SK-N-SH (cell line): ENCODE measurements at regions not wholly inside any gene's neighbourhood (a gene's known extent, or its start where the extent isn't known, plus 50 kb on each side); places are given as distances from the start of the nearest gene placed in this dataset.

Experiments used
- CTCF ChIA-PET: fragments of 300-600, 350-600 bp; formaldehyde crosslinking; extraction: SDS; loops from one replicate; lab custom pipeline; 2021; lab: Yijun Ruan, JAX
- POLR2A ChIA-PET: fragments of 350-600 bp; sonication (Branson Sonifier 250); formaldehyde crosslinking; extraction: SDS; loops from one replicate; lab custom pipeline; 2020; ENCODE audit warnings: antibody characterized with exemption, inconsistent platforms; lab: Yijun Ruan, JAX
- DNase-seq: peaks from one replicate; pipeline ENCODE4 v3.0.0; 2012
- H2AFZ ChIP-seq: fragments of 200-600 bp; sonication (generic); 2 replicates; pipeline ENCODE4 v1.8.1; 2016; ENCODE audit warnings: antibody characterized with exemption, mild to moderate bottlenecking, low read depth
- H3F3A ChIP-seq: fragments of 200-600 bp; sonication (generic); replicated peaks from 2 replicates; pipeline ENCODE3; 2016; ENCODE audit warnings: antibody characterized with exemption, mild to moderate bottlenecking; ENCODE audit not compliant: insufficient read depth
- H3K27ac ChIP-seq, 2 experiments: fragments of 200-500 bp in 1 of 2; fragments of 200-600 bp in 1 of 2; sonication (Bioruptor generic) in 1 of 2; sonication (generic), shearing (Covaris generic) in 1 of 2; 2 replicates each; pipeline versions ENCODE4 v1.5.1 to v1.6.1; 2014 to 2016; ENCODE audit warnings: low read depth in 2 of 2, inconsistent platforms in 1 of 2, low read length in 1 of 2, mild to moderate bottlenecking in 1 of 2, mixed read lengths in 1 of 2
- H3K27me3 ChIP-seq: fragments of 200-600 bp; sonication (generic), shearing (Covaris generic); 2 replicates; pipeline ENCODE4 v1.6.1; 2016; ENCODE audit warnings: mixed run types; ENCODE audit not compliant: insufficient read depth
- H3K36me3 ChIP-seq, 2 experiments: fragments of 200-500 bp in 1 of 2; fragments of 200-600 bp in 1 of 2; sonication (Bioruptor generic) in 1 of 2; sonication (generic) in 1 of 2; replicated peaks in 1 of 2; 2 replicates each; pipeline versions ENCODE3 to v1.5.1; 2014 to 2016; ENCODE audit warnings: low read length in 1 of 2, mild to moderate bottlenecking in 1 of 2; ENCODE audit not compliant: insufficient read depth in 2 of 2, control insufficient read depth in 1 of 2
- H3K4me1 ChIP-seq, 2 experiments: fragments of 200-500 bp in 1 of 2; fragments of 200-600 bp in 1 of 2; sonication (Bioruptor generic) in 1 of 2; sonication (generic), shearing (Covaris generic) in 1 of 2; 2 replicates each; pipeline versions ENCODE4 v1.5.1 to v1.6.1; 2014 to 2016; ENCODE audit warnings: low read depth in 1 of 2, low read length in 1 of 2, mixed run types in 1 of 2; ENCODE audit not compliant: insufficient read depth in 2 of 2, control insufficient read depth in 1 of 2
- H3K4me2 ChIP-seq: fragments of 200-600 bp; sonication (generic), shearing (Covaris generic); 2 replicates; pipeline ENCODE4 v1.6.1; 2017; ENCODE audit warnings: mixed run types
- H3K4me3 ChIP-seq, 2 experiments: fragments of 200-500 bp in 1 of 2; fragments of 200-600 bp in 1 of 2; sonication (Bioruptor generic) in 1 of 2; sonication (generic), shearing (Covaris generic) in 1 of 2; 2 replicates each; pipeline versions ENCODE4 v1.5.1 to v1.8.1; 2014 to 2016; ENCODE audit warnings: low read depth in 2 of 2, inconsistent platforms in 1 of 2, low read length in 1 of 2, mild to moderate bottlenecking in 1 of 2, mixed read lengths in 1 of 2, moderate library complexity in 1 of 2
- H3K79me2 ChIP-seq: fragments of 200-600 bp; sonication (generic); 2 replicates; pipeline ENCODE4 v1.8.1; 2017; ENCODE audit warnings: mild to moderate bottlenecking; ENCODE audit not compliant: insufficient read depth
- H3K9ac ChIP-seq: fragments of 200-600 bp; sonication (generic); 2 replicates; pipeline ENCODE4 v1.6.1; 2017; ENCODE audit warnings: mixed run types
- H3K9me2 ChIP-seq: fragments of 200-600 bp; sonication (generic); 2 replicates; pipeline ENCODE4 v1.6.1; 2017; ENCODE audit warnings: mixed run types
- H3K9me3 ChIP-seq: fragments of 200-600 bp; sonication (generic); 2 replicates; pipeline ENCODE4 v1.6.1; 2017; ENCODE audit warnings: mixed run types, mild to moderate bottlenecking, moderate library complexity
- H4K20me1 ChIP-seq: fragments of 200-600 bp; sonication (generic); 2 replicates; pipeline ENCODE4 v1.6.1; 2017; ENCODE audit warnings: mild to moderate bottlenecking, mixed run types; ENCODE audit not compliant: insufficient read depth
- EP300 ChIP-seq, 2 experiments: IDR thresholded peaks; 2 replicates each; pipeline versions ENCODE4 v1.4.0 to v1.6.1; 2012; ENCODE audit warnings: borderline replicate concordance in 1 of 2, low read depth in 1 of 2, low read length in 1 of 2
- GABPA ChIP-seq: IDR thresholded peaks from 2 replicates; pipeline ENCODE4 v1.4.0; 2012; ENCODE audit warnings: low read depth, mild to moderate bottlenecking
- GATA2 ChIP-seq: sonication (generic); formaldehyde crosslinking; IDR thresholded peaks from 2 replicates; pipeline ENCODE4 v1.5.0; 2020; ENCODE audit warnings: mild to moderate bottlenecking, missing genetic modification reagents
- JUND ChIP-seq: IDR thresholded peaks from 2 replicates; pipeline ENCODE4 v1.4.0; 2012
- MEF2A ChIP-seq: IDR thresholded peaks from 2 replicates; pipeline ENCODE4 v1.4.0; 2012; ENCODE audit warnings: low read depth, borderline replicate concordance
- MXI1 ChIP-seq: IDR thresholded peaks from 2 replicates; pipeline ENCODE4 v1.6.1; 2012; ENCODE audit warnings: mild to moderate bottlenecking, low read depth, low read length, improper control_type of control experiment
- NRF1 ChIP-seq: IDR thresholded peaks from 2 replicates; pipeline ENCODE4 v1.6.1; 2012; ENCODE audit warnings: low read depth, mild to moderate bottlenecking, low read length
- RAD21 ChIP-seq: IDR thresholded peaks from 2 replicates; pipeline ENCODE4 v1.6.1; 2012; ENCODE audit warnings: mild to moderate bottlenecking, low read length
- RXRA ChIP-seq: IDR thresholded peaks from 2 replicates; pipeline ENCODE4 v1.4.0; 2012; ENCODE audit warnings: low read depth, mild to moderate bottlenecking, borderline replicate concordance
- SIN3A ChIP-seq: IDR thresholded peaks from 2 replicates; pipeline ENCODE4 v1.6.1; 2012; ENCODE audit warnings: low read depth, mild to moderate bottlenecking, low read length, moderate library complexity, borderline replicate concordance
- SMC3 ChIP-seq: IDR thresholded peaks from 2 replicates; pipeline ENCODE4 v1.6.1; 2012; ENCODE audit warnings: low read depth, low read length, improper control_type of control experiment
- TAF1 ChIP-seq: IDR thresholded peaks from 2 replicates; pipeline ENCODE4 v1.6.1; 2012; ENCODE audit warnings: low read depth, mild to moderate bottlenecking, low read length, moderate library complexity, borderline replicate concordance
- TCF12 ChIP-seq: IDR thresholded peaks from 2 replicates; pipeline ENCODE4 v1.4.0; 2012
- TEAD4 ChIP-seq: IDR thresholded peaks from 2 replicates; pipeline ENCODE4 v1.4.0; 2012; ENCODE audit warnings: mild to moderate bottlenecking, borderline replicate concordance; ENCODE audit not compliant: insufficient read depth
- WGBS: methylation state at CpG from one replicate; pipeline ENCODE4 v1.1.6; 2017; ENCODE audit warnings: low lambda C conversion rate; 5-methylcytosine and 5-hydroxymethylcytosine counted together

DNA sequence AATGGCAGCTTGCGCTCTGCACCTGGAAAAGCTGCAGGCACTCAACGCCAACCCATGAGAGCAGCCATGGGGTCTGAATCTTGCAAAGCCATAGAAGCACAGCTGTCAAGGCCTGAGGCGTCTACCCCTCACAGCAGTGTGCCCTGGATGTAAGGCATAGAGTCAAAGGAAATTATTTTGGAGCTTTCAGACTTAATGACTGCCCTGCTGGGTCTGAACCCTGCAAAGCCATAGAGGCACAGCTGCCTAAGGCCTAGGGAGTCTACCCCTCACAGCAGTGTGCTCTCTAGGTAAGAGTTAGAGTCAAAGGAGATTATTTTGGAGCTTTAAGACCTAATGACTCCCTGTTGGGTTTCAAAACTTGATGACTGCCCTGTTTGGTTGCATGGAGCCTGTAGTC lies 706.9 kb upstream of the VSTM2A start:
- Histone ChIP-seq H3K4me1 (no peaks in the 10 kb centered on the region), H4K20me1 (no peaks in the 10 kb centered on the region)
- TF ChIP-seq TCF12 (no peak), TAF1 (no peak), MEF2A (no peak), NRF1 (no peak)
- TF ChIP-seq, all 33 proteins: peak for 0
- Histone ChIP-seq H3K36me3 (no peaks in the 10 kb centered on the region), H3K4me3 (no peak overlapping the region), H3K9me3 (peaks cover 6% of the 10 kb centered on the region; the same call in 1 of the 2 replicates), H3K9me2 (no peaks in the 10 kb centered on the region), H3F3A (no peaks in the 10 kb centered on the region), H3K79me2 (no peaks in the 10 kb centered on the region), H3K27me3 (no peaks in the 10 kb centered on the region), H3K4me2 (no peak overlapping the region), H3K27ac (no peak overlapping the region), H2AFZ (no peak overlapping the region), H3K9ac (no peak overlapping the region)
- DNase-seq, result no peak
- ChIA-PET CTCF (no interaction called here), POLR2A (no interaction called here)
- 18% methylated on average over 3 of the region's 3 CpGs for WGBS

GRCh38 chr7:53877688-53878087 lies 664.5 kb upstream of the VSTM2A start:
- ChIA-PET POLR2A (no interaction called here), CTCF (interaction anchor here (1.4 kb wide), 1 partner anchor 10 kb away, joined by 3 read pairs; no protein-coding TSS in a partner anchor)
- H3K27me3 ChIP-seq, result no peaks in the 10 kb centered on the region
- WGBS, result 25% methylated on average over 2 of the region's 2 CpGs
- no peak for DNase-seq
- no peaks in the 10 kb centered on the region for H3K79me2 ChIP-seq
- no peak overlapping the region for H3K27ac ChIP-seq
- H3K4me1 ChIP-seq, result no peaks in the 10 kb centered on the region
- H4K20me1 ChIP-seq, result no peaks in the 10 kb centered on the region
- no peak overlapping the region for H2AFZ ChIP-seq
- H3K36me3 ChIP-seq, result peaks cover 0 to 2% of the 10 kb centered on the region in 2 experiments
- H3K4me2 ChIP-seq, result no peak overlapping the region
- H3F3A ChIP-seq, result no peaks in the 10 kb centered on the region
- H3K9me2 ChIP-seq, result no peaks in the 10 kb centered on the region
- peaks cover 14% of the 10 kb centered on the region; the same call in 1 of the 2 replicates for H3K9me3 ChIP-seq
- no peak overlapping the region for H3K4me3 ChIP-seq
- H3K9ac ChIP-seq, result no peak overlapping the region
- TF ChIP-seq GATA2 (CRISPR knock-in tag) (no peak), EP300 (IDR thresholded peaks at IDR 0.05; ENCODE audit: borderline replicate concordance in 1 of 2, low read depth in 1 of 2, low read length in 1 of 2) (no peak), TEAD4 (no peak), JUND (no peak), MXI1 (no peak), RAD21 (no peak), SMC3 (no peak), GABPA (no peak), TCF12 (no peak), RXRA (no peak)
- TF ChIP-seq, all 33 proteins: peak for 0

- Histone ChIP-seq H3K4me2 (no peak overlapping the region), H3F3A (no peaks in the 10 kb centered on the region), H3K27me3 (no peaks in the 10 kb centered on the region), H3K9me3 (0 out of 2 replicates have a peak, but pooled peaks cover 3% of the 10 kb centered on the region), H4K20me1 (no peaks in the 10 kb centered on the region), H3K36me3 (no peaks in the 10 kb centered on the region), H3K4me3 (no peak overlapping the region), H2AFZ (no peak overlapping the region), H3K27ac (no peak overlapping the region), H3K9ac (no peak overlapping the region), H3K79me2 (no peaks in the 10 kb centered on the region)
- CTCF ChIA-PET, result interaction anchor here (1.0 kb wide), 1 partner anchor 27 kb away, joined by 3 read pairs; no protein-coding TSS in a partner anchor
- POLR2A ChIA-PET, result no interaction called here
- DNase-seq, result peak; percentile 11
- WGBS, result 32% methylated on average over 9 of the region's 9 CpGs
- peak; percentile 29; the same call in 1 of the 2 replicates for TF ChIP-seq RAD21
- TF ChIP-seq SIN3A, result no peak
- TF ChIP-seq, all 33 proteins: peak for 1
- Histone ChIP-seq H3K4me1 (no peaks in the 10 kb centered on the region; a peak in 1 of 4 replicates), H3K9me2 (no peaks in the 10 kb centered on the region; the same call in 1 of the 2 replicates)
Measured at GRCh38 chr7:53900856-53901528, 641.2 kb upstream of the VSTM2A start.
